ENCODE measurements at regions not wholly inside any gene's neighbourhood (a gene's known extent, or its start where the extent isn't known, plus 50 kb on each side); places are given as distances from the start of the nearest gene placed in this dataset.

DNA sequence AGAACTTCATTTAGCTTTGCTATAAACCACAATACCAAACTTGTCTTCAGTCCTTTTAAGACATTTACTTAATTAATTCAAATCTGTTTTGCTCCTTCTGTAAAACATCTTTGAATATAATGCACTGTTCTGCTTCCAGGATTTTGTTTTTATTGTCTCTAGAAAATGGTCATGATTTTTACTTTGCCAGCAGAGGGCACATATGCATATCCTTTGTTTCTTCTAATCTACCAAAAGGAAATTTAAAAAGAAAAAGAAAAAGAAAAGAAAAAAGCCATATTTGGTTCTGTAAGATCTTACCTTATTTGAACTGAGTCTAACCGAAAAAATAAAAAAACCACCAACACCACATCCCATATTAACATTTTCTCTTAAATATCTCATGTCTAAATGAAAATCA, 101.9 kb upstream of the CCSER1 start:
- H3K27ac ChIP-seq (ENCODE audit: low read depth, low read length): no peak overlapping the region
- H3K4me1 ChIP-seq (ENCODE audit: control insufficient read depth, low read length): no peaks in the 10 kb centered on the region
- H3K4me3 ChIP-seq (ENCODE audit: low read length): no peak overlapping the region
- no peaks in the 10 kb centered on the region for H3K79me2 ChIP-seq (ENCODE audit: control insufficient read depth, low read length)
- H3F3A ChIP-seq (ENCODE audit: control insufficient read depth, insufficient read depth): no peaks in the 10 kb centered on the region
- TF ChIP-seq, protein P1, sequence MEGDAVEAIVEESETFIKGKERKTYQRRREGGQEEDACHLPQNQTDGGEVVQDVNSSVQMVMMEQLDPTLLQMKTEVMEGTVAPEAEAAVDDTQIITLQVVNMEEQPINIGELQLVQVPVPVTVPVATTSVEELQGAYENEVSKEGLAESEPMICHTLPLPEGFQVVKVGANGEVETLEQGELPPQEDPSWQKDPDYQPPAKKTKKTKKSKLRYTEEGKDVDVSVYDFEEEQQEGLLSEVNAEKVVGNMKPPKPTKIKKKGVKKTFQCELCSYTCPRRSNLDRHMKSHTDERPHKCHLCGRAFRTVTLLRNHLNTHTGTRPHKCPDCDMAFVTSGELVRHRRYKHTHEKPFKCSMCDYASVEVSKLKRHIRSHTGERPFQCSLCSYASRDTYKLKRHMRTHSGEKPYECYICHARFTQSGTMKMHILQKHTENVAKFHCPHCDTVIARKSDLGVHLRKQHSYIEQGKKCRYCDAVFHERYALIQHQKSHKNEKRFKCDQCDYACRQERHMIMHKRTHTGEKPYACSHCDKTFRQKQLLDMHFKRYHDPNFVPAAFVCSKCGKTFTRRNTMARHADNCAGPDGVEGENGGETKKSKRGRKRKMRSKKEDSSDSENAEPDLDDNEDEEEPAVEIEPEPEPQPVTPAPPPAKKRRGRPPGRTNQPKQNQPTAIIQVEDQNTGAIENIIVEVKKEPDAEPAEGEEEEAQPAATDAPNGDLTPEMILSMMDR (IDR thresholded peaks at IDR 0.05; ENCODE audit: low read depth, low read length, poor library complexity, severe bottlenecking): peak; percentile 19
- TF ChIP-seq EZH2phosphoT487 (IDR thresholded peaks at IDR 0.05; ENCODE audit: borderline replicate concordance, low read length): no peak
- no peak overlapping the region for H3K4me2 ChIP-seq (ENCODE audit: low read length)
- no peaks in the 10 kb centered on the region for H4K20me1 ChIP-seq (ENCODE audit: control insufficient read depth, insufficient read depth, low read depth, low read length)
- no peaks in the 10 kb centered on the region for H3K9me3 ChIP-seq (ENCODE audit: control insufficient read depth, insufficient read depth, low read length)
- H3K27me3 ChIP-seq (ENCODE audit: control insufficient read depth, low read length): no peaks in the 10 kb centered on the region
- no peaks in the 10 kb centered on the region for H3K9me2 ChIP-seq (replicated peaks; ENCODE audit: control insufficient read depth, low read length)
- H3K36me3 ChIP-seq (ENCODE audit: control insufficient read depth, low read length): no peaks in the 10 kb centered on the region

DNA sequence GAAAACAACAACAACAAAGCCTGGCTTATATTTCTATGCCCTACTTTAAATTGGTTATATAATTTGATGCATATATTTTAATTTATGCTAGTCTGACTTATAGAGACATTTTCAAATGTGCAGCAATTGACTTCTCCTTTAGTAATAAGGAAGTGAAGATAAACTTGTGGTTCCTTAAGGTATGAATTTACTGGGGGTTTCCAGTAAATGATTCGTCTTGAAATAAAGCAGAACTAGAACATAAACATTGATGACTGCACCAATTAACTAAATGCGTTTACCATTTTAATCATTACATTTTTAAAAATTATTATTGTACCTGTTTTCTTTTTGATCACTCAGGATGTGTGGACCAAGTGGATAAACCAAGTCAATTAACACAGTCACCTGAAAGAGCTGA, 99.6 kb upstream of the CCSER1 start:
- TF ChIP-seq EZH2phosphoT487 (IDR thresholded peaks at IDR 0.05; ENCODE audit: borderline replicate concordance, low read length): no peak
- TF ChIP-seq, protein P1 (IDR thresholded peaks at IDR 0.05; ENCODE audit: low read depth, low read length, poor library complexity, severe bottlenecking): no peak
- Histone ChIP-seq H3K4me2 (ENCODE audit: low read length) (no peak overlapping the region), H3K4me1 (ENCODE audit: control insufficient read depth, low read length) (no peaks in the 10 kb centered on the region), H3K27me3 (ENCODE audit: control insufficient read depth, low read length) (no peaks in the 10 kb centered on the region), H4K20me1 (ENCODE audit: control insufficient read depth, insufficient read depth, low read depth, low read length) (no peaks in the 10 kb centered on the region), H3K9me2 (replicated peaks; ENCODE audit: control insufficient read depth, low read length) (no peaks in the 10 kb centered on the region), H3K36me3 (ENCODE audit: control insufficient read depth, low read length) (no peaks in the 10 kb centered on the region), H3F3A (ENCODE audit: control insufficient read depth, insufficient read depth) (no peaks in the 10 kb centered on the region), H3K9me3 (ENCODE audit: control insufficient read depth, insufficient read depth, low read length) (no peaks in the 10 kb centered on the region), H3K79me2 (ENCODE audit: control insufficient read depth, low read length) (no peaks in the 10 kb centered on the region), H3K4me3 (ENCODE audit: low read length) (no peak overlapping the region), H3K27ac (ENCODE audit: low read depth, low read length) (no peak overlapping the region)

DNA sequence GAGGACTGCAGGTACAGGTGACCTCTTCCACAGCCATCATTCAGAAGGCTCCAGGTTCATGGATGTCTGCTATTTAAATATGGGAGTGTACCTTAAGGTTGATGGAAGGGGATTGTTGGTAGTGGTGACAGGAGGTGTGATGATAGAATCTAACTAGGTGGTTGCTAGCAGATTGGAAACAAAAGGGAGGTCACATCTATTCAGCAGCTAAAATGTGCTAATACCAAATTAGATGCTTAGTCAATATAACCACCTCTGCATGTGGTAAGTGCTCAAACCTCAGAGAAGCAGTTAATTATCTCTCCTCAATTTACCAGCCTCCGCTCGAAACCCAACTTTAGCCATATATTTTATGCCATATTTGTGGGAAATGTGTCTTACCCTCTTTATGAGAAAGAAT, 98.7 kb upstream of the CCSER1 start:
- H3K9me3 ChIP-seq (ENCODE audit: control insufficient read depth, insufficient read depth, low read length): no peaks in the 10 kb centered on the region
- H3K36me3 ChIP-seq (ENCODE audit: control insufficient read depth, low read length): no peaks in the 10 kb centered on the region
- no peaks in the 10 kb centered on the region for H3K4me1 ChIP-seq (ENCODE audit: control insufficient read depth, low read length)
- no peaks in the 10 kb centered on the region for H3K79me2 ChIP-seq (ENCODE audit: control insufficient read depth, low read length)
- H4K20me1 ChIP-seq (ENCODE audit: control insufficient read depth, insufficient read depth, low read depth, low read length): no peaks in the 10 kb centered on the region
- no peaks in the 10 kb centered on the region for H3F3A ChIP-seq (ENCODE audit: control insufficient read depth, insufficient read depth)
- no peak overlapping the region for H3K4me2 ChIP-seq (ENCODE audit: low read length)
- H3K4me3 ChIP-seq (ENCODE audit: low read length): no peak overlapping the region
- no peak overlapping the region for H3K27ac ChIP-seq (ENCODE audit: low read depth, low read length)
- no peak for TF ChIP-seq EZH2phosphoT487 (IDR thresholded peaks at IDR 0.05; ENCODE audit: borderline replicate concordance, low read length)
- TF ChIP-seq, protein P1 (IDR thresholded peaks at IDR 0.05; ENCODE audit: low read depth, low read length, poor library complexity, severe bottlenecking): no peak
- no peaks in the 10 kb centered on the region for H3K9me2 ChIP-seq (replicated peaks; ENCODE audit: control insufficient read depth, low read length)
- no peaks in the 10 kb centered on the region for H3K27me3 ChIP-seq (ENCODE audit: control insufficient read depth, low read length)

DNA sequence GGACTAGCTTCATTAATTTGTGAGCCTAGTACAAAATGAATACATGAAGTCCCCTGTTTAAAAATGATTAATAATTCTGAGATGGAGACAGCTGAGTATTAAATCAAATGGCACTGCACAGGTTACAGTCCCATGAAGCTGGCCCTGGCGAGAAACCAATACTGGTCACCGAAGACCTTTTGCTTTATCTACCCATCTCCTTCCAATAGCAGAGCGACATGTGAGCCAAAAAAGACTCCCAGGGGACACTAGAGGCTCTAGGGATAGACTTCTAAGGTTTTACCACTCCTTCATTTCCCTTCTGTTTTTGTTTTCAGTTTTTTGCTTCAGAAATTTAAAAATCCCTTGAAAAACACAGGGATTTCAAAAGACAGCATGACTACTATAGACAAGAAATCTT, 97.0 kb upstream of the CCSER1 start:
- Histone ChIP-seq H3K9me2 (replicated peaks; ENCODE audit: control insufficient read depth, low read length) (no peaks in the 10 kb centered on the region), H3K9me3 (ENCODE audit: control insufficient read depth, insufficient read depth, low read length) (no peaks in the 10 kb centered on the region), H3K79me2 (ENCODE audit: control insufficient read depth, low read length) (no peaks in the 10 kb centered on the region), H3F3A (ENCODE audit: control insufficient read depth, insufficient read depth) (no peaks in the 10 kb centered on the region), H3K27me3 (ENCODE audit: control insufficient read depth, low read length) (no peaks in the 10 kb centered on the region), H3K4me2 (ENCODE audit: low read length) (no peak overlapping the region), H3K36me3 (ENCODE audit: control insufficient read depth, low read length) (no peaks in the 10 kb centered on the region), H3K27ac (ENCODE audit: low read depth, low read length) (no peak overlapping the region), H4K20me1 (ENCODE audit: control insufficient read depth, insufficient read depth, low read depth, low read length) (no peaks in the 10 kb centered on the region), H3K4me3 (ENCODE audit: low read length) (no peak overlapping the region), H3K4me1 (ENCODE audit: control insufficient read depth, low read length) (no peaks in the 10 kb centered on the region)
- TF ChIP-seq EZH2phosphoT487 (IDR thresholded peaks at IDR 0.05; ENCODE audit: borderline replicate concordance, low read length): no peak
- TF ChIP-seq, protein P1 (IDR thresholded peaks at IDR 0.05; ENCODE audit: low read depth, low read length, poor library complexity, severe bottlenecking): no peak
